ENCODE measurements at regions not wholly inside any gene's neighbourhood (a gene's known extent, or its start where the extent isn't known, plus 50 kb on each side); places are given as distances from the start of the nearest gene placed in this dataset.
A peak's percentile ranks its signal among the peaks of the same experiment; 100 is the strongest.

- in situ Hi-C loops (cut with MboI; ENCODE audit: low pct_unique_long_range_greater_than_20kb, low sequenced_read_pairs, unreplicated experiment) = no loop called here
- DNase-seq (ENCODE audit: low spot score) = no peak
- no peak for TF ChIP-seq CTCF (IDR thresholded peaks at IDR 0.05; ENCODE audit: extremely low read depth, insufficient read depth, missing control alignments)
Measured at GRCh38 chr3:193998628-193999195, 137.2 kb upstream of the HES1 start.

- no peak for TF ChIP-seq CTCF (IDR thresholded peaks at IDR 0.05; ENCODE audit: extremely low read depth, insufficient read depth, missing control alignments)
- DNase-seq (ENCODE audit: low spot score) = no peak
- in situ Hi-C loops (cut with MboI; ENCODE audit: low pct_unique_long_range_greater_than_20kb, low sequenced_read_pairs, unreplicated experiment) = no loop called here
Measured at GRCh38 chr3:194000100-194000499, 135.8 kb upstream of the HES1 start.

- no peak for TF ChIP-seq CTCF (IDR thresholded peaks at IDR 0.05; ENCODE audit: extremely low read depth, insufficient read depth, missing control alignments)
- no peak for DNase-seq (ENCODE audit: low spot score)
- in situ Hi-C loops (cut with MboI; ENCODE audit: low pct_unique_long_range_greater_than_20kb, low sequenced_read_pairs, unreplicated experiment) = no loop called here
Measured at GRCh38 chr3:194000712-194001111, 135.2 kb upstream of the HES1 start.

- DNase-seq (ENCODE audit: low spot score) = no peak
- in situ Hi-C loops (cut with MboI; ENCODE audit: low pct_unique_long_range_greater_than_20kb, low sequenced_read_pairs, unreplicated experiment) = no loop called here
- TF ChIP-seq CTCF (IDR thresholded peaks at IDR 0.05; ENCODE audit: extremely low read depth, insufficient read depth, missing control alignments) = no peak
Measured at GRCh38 chr3:194001728-194002459, 134.1 kb upstream of the HES1 start.

- no peak for TF ChIP-seq CTCF (IDR thresholded peaks at IDR 0.05; ENCODE audit: extremely low read depth, insufficient read depth, missing control alignments)
- peak; percentile 82 for DNase-seq (ENCODE audit: low spot score)
- in situ Hi-C loops (cut with MboI; ENCODE audit: low pct_unique_long_range_greater_than_20kb, low sequenced_read_pairs, unreplicated experiment) = no loop called here
Measured at GRCh38 chr3:194003114-194004057, 132.6 kb upstream of the HES1 start.

- no peak for TF ChIP-seq CTCF (IDR thresholded peaks at IDR 0.05; ENCODE audit: extremely low read depth, insufficient read depth, missing control alignments)
- no peak for DNase-seq (ENCODE audit: low spot score)
- in situ Hi-C loops (cut with MboI; ENCODE audit: low pct_unique_long_range_greater_than_20kb, low sequenced_read_pairs, unreplicated experiment) = no loop called here
Measured at GRCh38 chr3:194005930-194006501, 129.9 kb upstream of the HES1 start.

Data from GM13977 (cell line).